ENCODE measurements at regions not wholly inside any gene's neighbourhood (a gene's known extent, or its start where the extent isn't known, plus 50 kb on each side); places are given as distances from the start of the nearest gene placed in this dataset.

GRCh38 chr16:79754501-79754900 lies 154.0 kb upstream of the MAF start:
- no peak for DNase-seq (ENCODE audit: low read depth)

DNA sequence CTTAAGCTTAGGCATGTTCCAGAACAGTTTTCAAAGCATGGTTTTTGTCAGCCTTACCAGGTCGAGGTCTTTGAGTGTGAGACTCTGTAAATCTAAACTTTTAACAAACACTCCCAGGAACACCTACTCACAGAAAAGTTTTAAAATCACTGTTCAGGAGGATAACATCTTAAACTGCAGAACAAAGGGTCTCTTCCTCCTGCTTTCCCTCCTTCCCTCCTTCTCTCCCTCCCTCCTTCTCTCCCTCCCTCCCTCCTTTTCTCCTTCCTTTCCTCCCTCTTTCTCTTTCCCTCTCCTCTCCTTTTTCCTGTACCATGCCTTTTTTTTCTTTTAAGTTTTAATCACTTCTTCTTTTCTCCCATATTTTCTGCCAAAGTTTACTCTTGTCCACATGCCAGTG lies 153.5 kb upstream of the MAF start:
- DNase-seq (ENCODE audit: low read depth), result no peak

- no peak for DNase-seq (ENCODE audit: low read depth)
Observed at GRCh38 chr16:79753286-79753685, 152.7 kb upstream of the MAF start.

GRCh38 chr16:79752396-79752795 lies 151.9 kb upstream of the MAF start:
- no peak for DNase-seq (ENCODE audit: low read depth)

- no peak for DNase-seq (ENCODE audit: low read depth)
Observed at GRCh38 chr16:79751471-79752184, 151.1 kb upstream of the MAF start.

GRCh38 chr16:79750311-79750710 lies 149.8 kb upstream of the MAF start:
- no peak for DNase-seq (ENCODE audit: low read depth)

- no peak for DNase-seq (ENCODE audit: low read depth)
Observed at GRCh38 chr16:79748629-79749028, 148.1 kb upstream of the MAF start.

DNA sequence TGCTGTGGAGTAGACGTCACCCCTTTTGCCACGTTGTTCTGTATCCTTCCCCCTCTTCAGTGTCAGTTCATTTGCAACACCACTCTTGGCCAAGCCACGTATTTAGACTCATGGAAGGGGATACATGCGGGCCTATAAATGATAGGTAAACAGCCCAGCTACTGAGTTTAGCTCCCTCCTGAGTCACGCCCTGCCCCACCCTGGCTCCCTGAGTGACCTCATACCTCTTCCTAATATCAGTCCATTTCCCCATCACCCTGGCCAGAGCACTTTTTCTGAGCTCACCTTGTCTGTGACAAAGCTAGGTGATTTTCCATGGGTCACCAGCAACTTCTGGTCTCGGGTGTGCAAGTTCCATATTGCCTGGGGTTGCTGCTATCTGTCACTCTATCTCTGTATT lies 147.2 kb upstream of the MAF start:
- DNase-seq (ENCODE audit: low read depth), result no peak

DNA sequence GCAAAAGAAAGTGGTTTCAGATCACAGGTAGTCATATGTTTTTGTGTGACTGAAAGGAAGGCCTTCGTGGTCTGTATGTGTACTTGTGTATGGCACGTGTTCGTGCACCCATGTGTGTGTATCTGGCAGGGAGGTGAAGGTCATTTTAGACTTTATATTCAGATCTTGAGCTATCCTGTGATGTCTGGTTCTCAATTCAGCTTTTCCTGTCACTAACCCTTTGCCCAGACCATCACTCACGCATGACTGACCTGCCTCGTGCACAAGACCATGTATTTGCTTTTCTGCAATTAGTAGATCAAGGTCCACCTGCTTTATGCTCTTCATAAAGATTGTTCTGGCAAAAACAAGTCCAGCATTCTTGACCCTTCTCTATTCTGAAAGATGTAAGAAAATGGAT lies 139.7 kb upstream of the MAF start:
- DNase-seq (ENCODE audit: low read depth), result no peak

DNA sequence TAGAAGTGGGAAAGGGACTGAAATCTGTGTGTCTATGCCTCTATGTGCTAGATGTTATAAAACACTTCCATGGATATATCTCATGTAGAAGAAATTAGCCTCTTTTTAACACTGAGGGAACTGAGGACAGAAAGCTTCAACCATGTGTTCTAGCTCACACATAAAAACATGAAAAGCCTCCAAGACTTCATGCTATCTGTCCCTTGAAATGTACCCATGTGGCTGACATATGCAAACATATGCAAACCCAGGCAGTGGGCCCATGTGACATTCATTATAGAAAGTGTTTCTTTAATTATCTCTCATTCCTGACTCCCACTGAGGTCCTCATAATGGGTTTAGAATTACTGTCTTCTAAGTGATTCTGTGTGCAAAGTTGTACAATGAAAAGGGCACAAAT lies 134.7 kb upstream of the MAF start:
- no peak for DNase-seq (ENCODE audit: low read depth)

DNA sequence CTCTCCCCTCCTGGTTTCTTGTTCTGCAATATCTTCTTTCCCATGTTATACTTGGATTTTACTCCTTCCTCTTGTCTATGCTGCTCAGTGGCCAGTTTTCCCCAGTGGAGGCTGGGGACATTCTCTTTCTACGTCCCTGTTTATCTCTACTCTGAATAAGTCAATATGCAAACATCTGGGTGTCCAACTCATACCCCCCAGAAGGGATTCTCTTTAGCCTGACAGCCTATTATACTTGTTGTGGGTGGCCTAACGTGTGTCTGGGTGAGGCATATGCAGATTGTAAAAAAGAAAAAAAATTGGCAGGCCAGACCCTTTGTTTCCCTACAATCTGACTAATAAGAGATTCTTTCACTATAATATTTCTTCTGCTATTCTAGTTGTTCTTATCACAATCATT lies 134.2 kb upstream of the MAF start:
- DNase-seq (ENCODE audit: low read depth), result no peak

GRCh38 chr16:79728923-79729240 lies 128.3 kb upstream of the MAF start:
- no peak for DNase-seq (ENCODE audit: low read depth)

- DNase-seq (ENCODE audit: low read depth), result no peak
Observed at GRCh38 chr16:79728048-79728922, 127.7 kb upstream of the MAF start.

- DNase-seq (ENCODE audit: low read depth), result no peak
Observed at GRCh38 chr16:79726902-79727301, 126.4 kb upstream of the MAF start.

DNA sequence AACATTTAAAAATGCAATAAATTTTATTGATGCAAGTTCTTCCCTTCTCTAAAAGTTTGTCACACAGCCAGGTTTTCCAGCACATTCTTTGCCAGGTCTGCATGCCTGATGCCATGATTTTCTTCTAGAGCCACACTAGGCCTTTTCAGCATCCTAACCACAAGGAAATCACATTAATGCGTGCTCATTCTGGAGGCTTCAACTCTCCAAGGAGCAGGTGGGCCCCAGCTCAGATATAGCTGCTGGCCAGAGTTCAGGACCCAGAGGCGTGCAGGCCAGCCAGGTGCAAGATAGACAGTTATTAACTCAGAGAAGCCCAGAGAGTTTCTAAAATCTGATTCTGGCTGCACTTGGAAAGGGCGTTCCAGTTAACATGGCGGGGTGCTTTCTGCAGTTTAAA lies 124.5 kb upstream of the MAF start:
- no peak for DNase-seq (ENCODE audit: low read depth)

GRCh38 chr16:79723583-79724168 lies 123.1 kb upstream of the MAF start:
- DNase-seq (ENCODE audit: low read depth), result no peak

- no peak for DNase-seq (ENCODE audit: low read depth)
Observed at GRCh38 chr16:79721270-79721669, 120.7 kb upstream of the MAF start.

DNA sequence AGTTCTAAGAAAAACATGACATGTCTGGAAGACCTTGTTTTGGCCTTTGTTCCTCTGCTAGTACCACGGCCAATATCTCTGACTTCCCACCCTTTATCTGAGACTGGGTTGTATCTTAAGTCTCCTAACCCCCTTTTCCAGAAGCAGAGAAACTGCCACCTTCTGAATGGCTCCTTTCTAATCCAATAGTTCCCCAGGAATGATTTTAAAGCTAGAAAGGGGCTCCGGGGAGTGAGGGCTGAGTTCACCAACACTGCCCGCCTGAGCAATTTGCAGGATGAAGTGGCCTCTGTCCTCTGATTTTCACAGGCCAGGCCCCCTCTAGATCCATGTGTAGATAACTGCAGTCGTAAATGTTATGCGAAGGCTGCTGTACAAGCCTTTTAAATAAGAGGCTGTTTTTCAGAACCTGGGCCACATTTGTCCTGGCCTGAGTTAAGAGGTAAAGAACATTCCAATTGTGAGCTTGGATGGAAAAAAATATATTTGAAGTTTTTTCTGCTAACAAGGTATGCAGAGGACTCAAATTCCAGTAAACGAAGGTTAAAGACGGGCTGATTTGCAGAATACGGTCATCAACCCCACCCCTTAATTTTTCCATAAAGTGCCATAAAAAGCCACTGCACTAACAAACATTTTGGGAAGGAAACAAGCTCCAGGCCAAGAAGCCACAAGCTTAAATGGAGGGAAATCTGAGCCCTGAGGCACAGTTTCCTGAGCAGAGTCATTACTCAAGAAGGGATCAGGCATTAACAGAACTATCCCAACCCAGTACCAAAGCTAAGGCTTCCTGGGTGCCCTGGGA lies 117.0 kb upstream of the MAF start:
- no peak for DNase-seq (ENCODE audit: low read depth)

- no peak for DNase-seq (ENCODE audit: low read depth)
Observed at GRCh38 chr16:79716645-79717332, 116.3 kb upstream of the MAF start.

DNA sequence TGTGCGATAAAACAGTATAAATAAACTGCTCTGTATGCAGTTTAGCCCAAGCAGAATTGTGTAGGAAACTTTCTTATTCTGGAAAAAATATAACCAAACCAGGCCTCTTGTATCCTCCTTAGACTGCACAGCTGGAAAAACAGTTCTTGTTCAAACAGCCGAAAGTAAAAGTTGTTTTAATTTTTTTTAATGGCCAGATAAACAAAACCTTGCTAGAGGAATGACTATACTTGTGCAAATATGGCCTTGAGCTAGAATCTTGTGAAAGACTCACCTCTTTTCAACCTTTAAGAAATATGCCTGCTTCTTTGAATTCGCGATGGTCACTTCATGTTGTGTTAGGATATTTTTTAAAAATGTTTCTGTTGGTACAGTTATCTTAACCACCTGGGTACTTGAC lies 114.5 kb upstream of the MAF start:
- DNase-seq (ENCODE audit: low read depth), result no peak

GRCh38 chr16:79714440-79714839 lies 113.9 kb upstream of the MAF start:
- DNase-seq (ENCODE audit: low read depth), result no peak

All from stimulated activated CD8-positive, alpha-beta memory T cell treated with anti-CD3 and anti-CD28 coated beads, Interleukin-15, amount 100 ng/mL, for 24 hours (primary cell).